ENCODE measurements at regions not wholly inside any gene's neighbourhood (a gene's known extent, or its start where the extent isn't known, plus 50 kb on each side); places are given as distances from the start of the nearest gene placed in this dataset.

DNA sequence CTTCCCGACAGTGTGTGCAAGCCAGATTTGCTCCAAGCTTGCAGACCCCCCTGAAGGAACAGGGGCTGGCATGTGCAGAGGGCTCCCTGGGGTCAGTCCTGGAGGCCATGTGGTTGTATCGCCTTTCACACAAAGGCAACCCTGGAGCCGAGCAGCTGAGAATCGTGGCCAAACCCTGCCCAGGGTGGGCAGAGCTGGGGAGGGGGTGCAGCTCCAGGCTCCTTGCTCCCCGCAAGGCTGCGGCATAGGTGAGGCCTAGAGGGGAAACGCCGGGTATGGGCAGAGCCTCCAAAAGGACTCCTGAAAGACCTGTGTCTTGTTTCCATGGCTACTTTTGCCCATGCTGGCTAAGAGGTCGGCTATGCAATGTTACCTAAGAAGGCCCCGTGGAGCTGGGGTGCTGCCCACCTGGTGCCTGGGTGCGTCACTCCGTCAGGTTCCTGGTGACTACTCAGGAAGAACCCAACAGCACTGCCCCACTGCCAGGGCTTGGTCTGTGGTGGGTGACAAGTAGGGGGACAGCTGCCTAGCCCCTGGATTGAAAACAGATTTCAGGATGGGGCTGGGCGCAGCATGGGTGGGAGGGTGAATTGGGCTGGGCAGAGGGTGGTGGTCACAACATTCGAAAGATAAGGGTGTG is 171.0 kb upstream of the SHH start:
- FAIRE-seq (no peak), DNase-seq (ENCODE audit: insufficient read length) (no peak)
- TF ChIP-seq POLR2A (IDR thresholded peaks at IDR 0.05; ENCODE audit: low read depth, low read length) (no peak), POLR2AphosphoS5 (IDR thresholded peaks at IDR 0.05; ENCODE audit: low read depth, low read length) (no peak), TAF1 (IDR thresholded peaks at IDR 0.05; ENCODE audit: borderline replicate concordance, low read depth, low read length) (no peak)

DNA sequence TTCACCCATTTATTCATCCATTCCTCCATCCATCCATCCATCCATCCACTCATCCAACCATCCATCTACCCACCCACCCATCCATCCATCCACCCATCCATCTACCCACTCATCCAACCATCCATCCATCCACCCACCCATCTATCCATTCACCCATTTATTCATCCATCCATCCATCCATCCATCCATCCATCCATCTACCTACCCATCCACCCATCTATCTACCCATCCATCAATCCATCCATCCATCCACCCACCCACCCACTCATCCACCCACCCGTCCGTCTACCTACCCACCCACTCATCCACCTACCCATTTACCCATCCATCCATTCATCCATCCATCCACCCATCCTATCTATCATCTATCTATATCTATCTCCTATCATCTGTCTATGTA is 169.4 kb upstream of the SHH start:
- FAIRE-seq (no peak), DNase-seq (ENCODE audit: insufficient read length) (no peak)
- no peak for TF ChIP-seq POLR2A (IDR thresholded peaks at IDR 0.05; ENCODE audit: low read depth, low read length)
- TF ChIP-seq POLR2AphosphoS5 (IDR thresholded peaks at IDR 0.05; ENCODE audit: low read depth, low read length) = no peak
- TF ChIP-seq TAF1 (IDR thresholded peaks at IDR 0.05; ENCODE audit: borderline replicate concordance, low read depth, low read length) = no peak

DNA sequence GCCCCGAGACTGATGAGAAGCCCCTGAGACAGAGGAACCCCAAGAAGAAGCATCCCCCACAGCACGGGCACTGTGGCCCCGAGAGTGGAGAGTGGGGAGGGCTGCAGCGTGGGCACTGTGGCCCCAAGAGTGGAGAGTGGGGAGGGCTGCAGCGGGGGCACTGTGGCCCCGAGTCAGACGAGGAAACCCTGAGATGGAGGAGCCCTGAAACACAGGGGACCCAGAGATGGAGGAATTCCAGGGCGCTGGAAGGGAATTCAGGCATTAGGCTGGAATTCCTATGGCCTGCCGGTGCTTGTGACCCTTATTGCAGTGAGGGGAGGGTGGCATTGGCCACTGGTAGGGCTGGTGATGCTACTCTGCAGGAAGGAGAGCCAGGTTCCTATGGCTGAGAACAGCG is 168.6 kb upstream of the SHH start:
- DNase-seq (ENCODE audit: insufficient read length) = no peak
- no peak for TF ChIP-seq TAF1 (IDR thresholded peaks at IDR 0.05; ENCODE audit: borderline replicate concordance, low read depth, low read length)
- no peak for TF ChIP-seq POLR2A (IDR thresholded peaks at IDR 0.05; ENCODE audit: low read depth, low read length)
- FAIRE-seq = no peak

DNA sequence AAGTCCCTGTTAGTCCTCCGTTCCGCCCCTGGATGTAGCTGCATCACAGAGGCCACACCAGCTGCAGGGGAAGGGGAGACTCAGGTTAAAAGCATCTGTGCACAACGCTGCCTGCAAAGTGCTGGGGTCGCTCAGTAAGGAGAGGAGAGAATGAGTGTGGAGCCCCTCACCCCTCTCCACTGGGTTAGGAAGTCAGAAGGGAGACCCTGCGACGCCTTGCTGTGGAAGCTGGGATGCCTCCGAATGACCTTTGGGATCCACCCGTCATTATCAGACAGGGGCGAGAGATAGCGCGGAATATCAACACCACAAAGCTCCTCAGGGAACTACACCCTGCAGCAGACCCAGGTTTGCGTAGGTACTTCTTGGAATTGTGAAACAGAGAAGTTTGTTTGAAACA is 167.7 kb upstream of the SHH start:
- no peak for FAIRE-seq
- no peak for DNase-seq (ENCODE audit: insufficient read length)
- TF ChIP-seq TAF1 (IDR thresholded peaks at IDR 0.05; ENCODE audit: borderline replicate concordance, low read depth, low read length) (no peak), POLR2A (IDR thresholded peaks at IDR 0.05; ENCODE audit: low read depth, low read length) (no peak), POLR2AphosphoS5 (IDR thresholded peaks at IDR 0.05; ENCODE audit: low read depth, low read length) (no peak)

DNA sequence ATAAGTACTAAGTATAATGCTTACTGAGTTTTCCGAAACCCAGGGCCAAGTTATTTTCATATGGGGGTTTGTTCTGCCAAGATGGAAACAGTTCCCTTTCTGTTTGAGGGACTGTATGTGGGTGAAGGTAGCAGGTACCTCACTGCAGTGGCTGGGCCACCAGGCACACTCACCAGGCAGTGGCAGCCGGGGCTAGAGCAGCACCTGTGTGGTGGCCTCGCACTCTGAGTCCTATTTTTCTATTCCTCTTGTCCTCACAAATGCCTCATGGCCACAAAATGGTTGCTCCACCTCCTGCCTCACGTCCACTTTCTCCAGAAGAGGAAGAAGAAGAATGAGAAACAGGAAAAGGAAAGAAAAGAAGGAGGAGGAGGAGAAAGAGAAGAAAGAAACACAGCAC is 167.3 kb upstream of the SHH start:
- FAIRE-seq = no peak
- TF ChIP-seq TAF1 (IDR thresholded peaks at IDR 0.05; ENCODE audit: borderline replicate concordance, low read depth, low read length) (no peak), POLR2AphosphoS5 (IDR thresholded peaks at IDR 0.05; ENCODE audit: low read depth, low read length) (no peak)
- DNase-seq (ENCODE audit: insufficient read length) = no peak

DNA sequence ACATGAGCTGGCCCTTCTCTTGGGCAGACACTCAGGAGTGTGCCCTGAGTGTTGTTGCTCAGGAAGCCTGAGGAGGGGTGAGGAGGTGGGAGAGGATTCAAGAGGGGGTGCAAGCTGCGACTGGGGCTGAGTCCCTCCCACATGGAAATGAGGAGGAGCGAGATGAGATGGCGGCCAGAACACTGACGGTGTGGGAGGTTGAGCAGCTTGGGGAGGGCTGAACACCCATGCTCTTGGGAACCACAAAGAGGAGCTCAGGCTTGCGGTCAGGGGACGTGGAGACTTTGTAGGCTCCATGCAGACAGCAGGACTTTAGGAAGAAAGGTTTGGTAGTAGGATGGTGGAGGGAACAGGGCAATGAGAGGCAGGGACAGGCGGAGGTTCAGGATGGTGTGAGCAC is 163.2 kb upstream of the SHH start:
- no peak for FAIRE-seq
- TF ChIP-seq POLR2A (IDR thresholded peaks at IDR 0.05; ENCODE audit: low read depth, low read length) (no peak), TAF1 (IDR thresholded peaks at IDR 0.05; ENCODE audit: borderline replicate concordance, low read depth, low read length) (no peak), POLR2AphosphoS5 (IDR thresholded peaks at IDR 0.05; ENCODE audit: low read depth, low read length) (no peak)
- no peak for DNase-seq (ENCODE audit: insufficient read length)

DNA sequence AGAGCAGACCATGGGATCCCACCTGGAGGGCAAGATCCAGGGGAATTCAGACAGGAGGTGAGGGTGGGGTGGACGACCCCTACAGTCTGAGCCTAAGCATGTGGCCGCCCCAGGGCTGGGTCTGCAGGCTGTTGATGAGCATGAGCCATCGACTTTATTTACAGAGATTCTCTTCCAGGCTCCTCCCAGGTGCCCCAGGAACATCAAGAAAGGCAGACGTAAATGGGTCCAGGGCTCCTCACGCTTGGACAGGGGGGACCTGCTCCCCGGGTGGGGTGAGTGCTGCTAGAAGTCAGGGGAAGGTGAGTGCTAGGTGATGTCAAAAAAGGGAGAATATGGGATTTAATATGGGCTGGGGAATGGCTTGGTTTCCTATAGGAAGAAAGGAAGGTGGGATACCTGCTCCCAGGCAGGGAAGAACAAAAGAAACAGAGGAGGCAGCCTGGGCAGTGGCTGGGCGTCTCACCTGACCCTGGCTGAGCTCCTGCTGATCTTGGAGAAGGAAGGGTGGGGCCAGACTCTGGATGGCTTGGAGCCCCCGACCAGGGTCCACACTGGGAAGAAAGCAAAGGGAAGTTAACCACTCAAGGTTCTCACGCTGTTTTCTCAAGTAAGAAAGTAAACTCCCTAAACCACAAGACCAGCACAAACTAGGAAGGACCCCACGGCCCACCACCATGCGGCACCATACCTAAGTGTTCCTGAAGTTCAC is 162.1 kb upstream of the SHH start:
- no peak for TF ChIP-seq POLR2AphosphoS5 (IDR thresholded peaks at IDR 0.05; ENCODE audit: low read depth, low read length)
- no peak for TF ChIP-seq POLR2A (IDR thresholded peaks at IDR 0.05; ENCODE audit: low read depth, low read length)
- DNase-seq (ENCODE audit: insufficient read length) (no peak), FAIRE-seq (no peak)

DNA sequence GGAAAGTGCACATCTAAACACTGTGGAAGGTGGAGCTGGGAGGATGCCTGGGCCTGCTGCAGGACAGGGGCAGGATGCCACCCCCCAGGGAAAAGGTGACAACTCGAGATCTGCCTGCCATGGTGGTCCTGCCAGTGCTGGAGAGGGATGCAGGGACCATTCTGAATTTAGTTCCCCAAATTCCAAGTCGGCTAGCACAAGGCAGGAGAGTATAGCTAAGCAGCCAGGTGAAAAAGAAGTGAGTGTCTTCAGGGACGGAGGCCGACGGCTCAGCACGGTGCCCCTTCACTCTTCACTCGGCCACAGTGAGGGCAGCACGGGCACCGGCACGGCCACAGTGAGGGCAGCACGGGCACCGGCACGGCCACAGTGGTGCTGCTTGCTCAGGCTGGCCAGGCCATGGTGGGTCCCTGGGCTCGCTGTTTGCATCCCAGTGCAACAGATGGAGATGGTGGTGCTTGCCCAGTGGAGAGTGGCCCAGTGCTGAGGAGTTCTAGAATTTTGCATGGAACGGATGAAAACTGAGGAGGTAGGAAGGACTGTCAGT is 161.3 kb upstream of the SHH start:
- FAIRE-seq (no peak), DNase-seq (ENCODE audit: insufficient read length) (no peak)
- no peak for TF ChIP-seq POLR2AphosphoS5 (IDR thresholded peaks at IDR 0.05; ENCODE audit: low read depth, low read length)
- no peak for TF ChIP-seq TAF1 (IDR thresholded peaks at IDR 0.05; ENCODE audit: borderline replicate concordance, low read depth, low read length)
- no peak for TF ChIP-seq POLR2A (IDR thresholded peaks at IDR 0.05; ENCODE audit: low read depth, low read length)

DNA sequence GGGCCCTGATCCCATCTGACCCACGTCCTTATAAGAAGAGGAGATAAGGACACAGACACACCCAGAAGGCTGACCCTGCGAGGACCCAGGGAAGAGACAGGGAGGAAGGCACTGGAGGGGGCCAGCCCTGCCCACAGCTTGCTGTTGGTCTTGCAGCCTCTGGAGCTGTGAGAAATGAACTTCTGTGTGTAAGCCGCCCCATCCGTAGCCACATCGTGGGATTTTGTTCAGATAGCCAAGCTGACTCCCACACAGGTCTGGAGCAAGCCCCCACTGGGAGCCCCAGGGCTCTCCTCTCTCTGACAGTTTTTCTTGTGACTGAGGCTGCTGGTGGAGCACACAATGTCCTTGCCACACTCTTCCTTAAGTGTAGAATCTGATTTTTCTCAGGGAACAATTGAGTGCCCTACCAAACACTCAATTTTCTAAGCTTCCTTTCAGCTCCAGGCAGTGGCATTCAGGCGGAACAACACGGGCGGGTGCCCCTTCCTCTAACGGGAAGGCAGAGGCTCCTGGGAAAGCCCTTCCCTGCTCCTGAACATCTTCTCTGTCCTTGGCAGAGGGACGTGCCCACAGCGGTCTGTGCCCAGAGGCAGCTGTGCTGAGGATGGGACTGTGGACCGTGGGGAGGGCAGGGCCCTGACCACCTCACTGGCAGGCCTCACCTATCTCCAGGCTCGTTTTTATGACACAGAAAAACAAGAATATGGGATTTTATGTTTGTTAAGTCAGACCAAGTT is 160.6 kb upstream of the SHH start:
- FAIRE-seq = no peak
- no peak for DNase-seq (ENCODE audit: insufficient read length)
- no peak for TF ChIP-seq POLR2A (IDR thresholded peaks at IDR 0.05; ENCODE audit: low read depth, low read length)

DNA sequence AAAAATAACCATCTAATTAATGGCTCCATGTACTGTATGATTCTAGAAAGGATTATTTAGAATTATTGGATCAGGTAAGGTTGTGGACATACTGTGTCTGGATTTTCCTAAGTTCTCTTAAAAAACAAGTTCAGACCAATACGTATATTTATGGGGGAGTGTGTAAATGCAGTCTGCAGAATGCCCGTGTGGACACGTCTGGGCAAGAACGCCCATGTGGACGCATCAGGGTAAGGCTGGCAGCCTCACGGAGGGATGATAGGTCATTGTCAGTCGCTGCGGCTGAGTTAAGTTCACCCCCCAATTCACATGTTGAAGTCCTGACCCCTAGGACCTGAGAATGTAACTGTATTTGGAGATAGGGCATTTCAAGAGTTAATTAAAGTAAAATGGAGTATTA is 160.0 kb upstream of the SHH start:
- TF ChIP-seq POLR2A (IDR thresholded peaks at IDR 0.05; ENCODE audit: low read depth, low read length) = no peak
- no peak for TF ChIP-seq POLR2AphosphoS5 (IDR thresholded peaks at IDR 0.05; ENCODE audit: low read depth, low read length)
- no peak for TF ChIP-seq TAF1 (IDR thresholded peaks at IDR 0.05; ENCODE audit: borderline replicate concordance, low read depth, low read length)
- DNase-seq (ENCODE audit: insufficient read length) = no peak
- FAIRE-seq = no peak

DNA sequence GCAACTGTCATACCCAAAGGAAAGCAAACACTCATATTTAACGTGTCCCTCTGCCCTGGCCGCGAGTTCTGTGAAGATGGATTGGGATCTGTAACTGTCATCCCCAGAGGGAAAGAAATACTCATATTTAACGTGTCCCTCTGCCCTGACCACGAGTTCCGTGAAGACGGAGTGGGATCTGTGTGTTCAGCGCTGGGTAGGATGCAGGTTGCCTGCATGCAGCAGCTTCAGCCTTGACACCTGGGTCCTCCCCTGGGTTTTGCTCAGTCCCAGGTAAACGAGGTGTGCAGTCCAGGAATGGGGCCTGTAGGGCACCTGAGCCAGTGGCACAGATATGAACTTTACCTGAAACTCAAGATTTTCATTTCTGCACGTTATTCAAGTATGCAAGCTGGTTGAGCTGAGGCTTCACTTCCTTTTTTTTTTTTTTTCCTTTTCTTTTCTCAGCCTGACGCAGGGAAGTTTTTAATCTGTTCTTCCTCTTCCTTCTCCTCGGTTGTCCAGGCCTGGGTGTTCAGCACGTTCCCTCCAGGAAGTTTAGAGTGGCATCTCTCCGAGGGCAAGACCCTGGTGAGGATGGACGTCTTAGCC is 159.0 kb upstream of the SHH start:
- FAIRE-seq (no peak), DNase-seq (ENCODE audit: insufficient read length) (no peak)
- TF ChIP-seq TAF1 (IDR thresholded peaks at IDR 0.05; ENCODE audit: borderline replicate concordance, low read depth, low read length) (no peak), POLR2A (IDR thresholded peaks at IDR 0.05; ENCODE audit: low read depth, low read length) (no peak), POLR2AphosphoS5 (IDR thresholded peaks at IDR 0.05; ENCODE audit: low read depth, low read length) (no peak)

All from GM12892 (cell line).